GM12891 (cell line): ENCODE measurements at regions not wholly inside any gene's neighbourhood (a gene's known extent, or its start where the extent isn't known, plus 50 kb on each side); places are given as distances from the start of the nearest gene placed in this dataset.

Experiments used
- POLR2A ChIP-seq: IDR thresholded peaks from 2 replicates; pipeline ENCODE4 v1.6.1; 2011; ENCODE audit warnings: low read depth, low read length, control low read depth
- POLR2AphosphoS5 ChIP-seq: IDR thresholded peaks from 2 replicates; pipeline ENCODE4 v1.6.1; 2011; ENCODE audit warnings: low read depth, low read length, control low read depth
- TAF1 ChIP-seq: IDR thresholded peaks from 2 replicates; pipeline ENCODE4 v1.6.1; 2011; ENCODE audit warnings: low read depth, low read length, control low read depth

DNA sequence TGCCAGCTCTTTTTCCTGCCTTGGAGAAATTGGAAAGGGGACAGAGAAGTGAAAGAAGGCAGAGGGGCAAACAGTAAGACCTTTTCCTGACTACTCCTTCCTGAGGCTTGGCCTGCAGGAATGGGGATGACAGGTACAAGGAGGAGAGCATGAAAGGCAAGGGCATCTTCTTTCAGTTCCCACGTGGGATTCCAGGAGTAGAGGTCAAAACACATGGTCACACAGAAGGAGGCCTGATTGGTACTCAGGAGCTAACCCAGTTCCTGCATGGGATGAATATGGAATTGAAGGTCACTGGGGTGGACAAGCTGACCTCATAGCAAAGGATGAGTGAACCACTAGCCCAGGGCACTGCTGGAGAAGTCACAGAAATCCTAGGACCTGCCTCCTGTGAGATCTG is 112.5 kb upstream of the ZNF366 start:
- TF ChIP-seq POLR2A, result no peak
- no peak for TF ChIP-seq POLR2AphosphoS5
- TF ChIP-seq TAF1, result no peak
